GM23338 (cell line): ENCODE measurements at regions not wholly inside any gene's neighbourhood (a gene's known extent, or its start where the extent isn't known, plus 50 kb on each side); places are given as distances from the start of the nearest gene placed in this dataset.

ENCODE experiments used
- CREB1 ChIP-seq: fragments of 250-450 bp; sonication (Bioruptor Pico); IDR thresholded peaks from 2 replicates; pipeline ENCODE4 v1.5.0; 2020; ENCODE audit warnings: low read depth, mild to moderate bottlenecking, moderate library complexity
- EZH2 ChIP-seq: fragments of 200-600 bp; sonication (generic); IDR thresholded peaks from one replicate; pipeline ENCODE4 v1.8.0; 2017; ENCODE audit warnings: antibody characterized with exemption, mild to moderate bottlenecking, low read depth; ENCODE audit not compliant: unreplicated experiment
- EZH2phosphoT487 ChIP-seq: fragments of 200-600 bp; sonication (generic); IDR thresholded peaks from one replicate; pipeline ENCODE4 v1.8.1; 2018; ENCODE audit warnings: antibody characterized with exemption; ENCODE audit not compliant: unreplicated experiment
- JUNB ChIP-seq: IDR thresholded peaks from one replicate; pipeline ENCODE4 v1.6.1; 2016; ENCODE audit warnings: antibody characterized with exemption; ENCODE audit not compliant: unreplicated experiment
- NANOG ChIP-seq: IDR thresholded peaks from 2 replicates; pipeline ENCODE4 v1.6.1; 2016; ENCODE audit warnings: antibody characterized with exemption, borderline replicate concordance
- POLR2AphosphoS5 ChIP-seq: IDR thresholded peaks from 2 replicates; pipeline ENCODE4 v1.6.1; 2016; ENCODE audit warnings: antibody characterized with exemption, low read depth
- STAT1 ChIP-seq: IDR thresholded peaks from one replicate; pipeline ENCODE4 v1.6.1; 2016; ENCODE audit warnings: antibody characterized with exemption; ENCODE audit not compliant: unreplicated experiment
- ZNF114 ChIP-seq: fragments of 250-450 bp; sonication (Bioruptor Pico); IDR thresholded peaks from 2 replicates; pipeline ENCODE4 v1.5.0; 2020; ENCODE audit warnings: mild to moderate bottlenecking, moderate library complexity
- ZNF331 ChIP-seq: fragments of 250-450 bp; sonication (Bioruptor Pico); IDR thresholded peaks from 2 replicates; pipeline ENCODE4 v1.5.0; 2020; ENCODE audit warnings: low read depth, mild to moderate bottlenecking, moderate library complexity
- TF ChIP-seq, protein P1 (sequence below), 2 experiments: fragments of 200-600 bp in 1 of 2; sonication (generic) in 1 of 2; conservative IDR thresholded peaks; 2 replicates each; pipeline versions ENCODE4 v1.5.1 to v1.6.1; 2016 to 2017; ENCODE audit warnings: antibody characterized with exemption in 2 of 2, low read depth in 2 of 2, mild to moderate bottlenecking in 2 of 2, moderate library complexity in 1 of 2
- TF ChIP-seq, protein P2 (sequence below): IDR thresholded peaks from one replicate; pipeline ENCODE4 v1.6.1; 2018; ENCODE audit warnings: antibody characterized with exemption; ENCODE audit not compliant: unreplicated experiment
- TF ChIP-seq, protein P3 (sequence below): IDR thresholded peaks from 2 replicates; pipeline ENCODE4 v1.6.1; 2016; ENCODE audit warnings: antibody characterized with exemption

DNA sequence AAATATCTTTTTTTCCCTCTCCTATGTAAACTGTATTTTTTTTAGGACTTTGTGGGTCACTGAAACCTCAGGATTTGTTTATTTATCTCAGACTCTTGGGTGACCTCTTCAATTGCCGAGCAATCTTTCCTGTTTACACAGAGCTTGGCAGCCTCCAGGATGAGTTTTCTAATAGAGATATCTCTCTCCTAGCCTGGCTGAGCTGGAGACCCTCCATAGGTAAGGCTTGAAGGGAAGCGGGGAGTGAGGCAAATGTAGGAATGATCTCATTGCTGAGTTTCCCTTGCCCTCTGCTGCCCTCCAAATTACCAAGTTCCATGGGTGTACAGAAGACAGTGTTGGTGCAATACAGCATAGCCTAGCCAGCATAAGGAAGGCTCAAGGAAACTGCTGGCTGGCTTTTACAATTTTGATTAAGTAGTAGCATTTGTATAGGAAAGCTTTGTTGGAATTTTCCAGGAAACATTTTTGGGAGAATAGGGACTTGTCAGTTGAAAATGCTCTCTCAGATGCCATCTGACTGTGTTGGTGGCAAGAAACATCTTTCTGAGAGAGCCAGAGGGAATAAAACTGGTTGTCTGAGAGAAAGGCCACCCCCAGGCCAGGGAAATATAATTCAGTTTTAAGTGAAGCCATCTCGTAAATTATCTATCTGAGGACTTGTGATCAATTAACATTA is 116.0 kb downstream of the NMUR2 start:
- TF ChIP-seq, protein P1, sequence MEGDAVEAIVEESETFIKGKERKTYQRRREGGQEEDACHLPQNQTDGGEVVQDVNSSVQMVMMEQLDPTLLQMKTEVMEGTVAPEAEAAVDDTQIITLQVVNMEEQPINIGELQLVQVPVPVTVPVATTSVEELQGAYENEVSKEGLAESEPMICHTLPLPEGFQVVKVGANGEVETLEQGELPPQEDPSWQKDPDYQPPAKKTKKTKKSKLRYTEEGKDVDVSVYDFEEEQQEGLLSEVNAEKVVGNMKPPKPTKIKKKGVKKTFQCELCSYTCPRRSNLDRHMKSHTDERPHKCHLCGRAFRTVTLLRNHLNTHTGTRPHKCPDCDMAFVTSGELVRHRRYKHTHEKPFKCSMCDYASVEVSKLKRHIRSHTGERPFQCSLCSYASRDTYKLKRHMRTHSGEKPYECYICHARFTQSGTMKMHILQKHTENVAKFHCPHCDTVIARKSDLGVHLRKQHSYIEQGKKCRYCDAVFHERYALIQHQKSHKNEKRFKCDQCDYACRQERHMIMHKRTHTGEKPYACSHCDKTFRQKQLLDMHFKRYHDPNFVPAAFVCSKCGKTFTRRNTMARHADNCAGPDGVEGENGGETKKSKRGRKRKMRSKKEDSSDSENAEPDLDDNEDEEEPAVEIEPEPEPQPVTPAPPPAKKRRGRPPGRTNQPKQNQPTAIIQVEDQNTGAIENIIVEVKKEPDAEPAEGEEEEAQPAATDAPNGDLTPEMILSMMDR (conservative IDR thresholded peaks at IDR 0.05; ENCODE audit: low read depth in 2 of 2), result no peak
- TF ChIP-seq POLR2AphosphoS5 (no peak), JUNB (no peak), EZH2phosphoT487 (no peak), ZNF331 (CRISPR knock-in tag) (no peak), EZH2 (no peak), CREB1 (CRISPR knock-in tag) (no peak), ZNF114 (no peak), NANOG (no peak), STAT1 (no peak)
- TF ChIP-seq, protein P2, sequence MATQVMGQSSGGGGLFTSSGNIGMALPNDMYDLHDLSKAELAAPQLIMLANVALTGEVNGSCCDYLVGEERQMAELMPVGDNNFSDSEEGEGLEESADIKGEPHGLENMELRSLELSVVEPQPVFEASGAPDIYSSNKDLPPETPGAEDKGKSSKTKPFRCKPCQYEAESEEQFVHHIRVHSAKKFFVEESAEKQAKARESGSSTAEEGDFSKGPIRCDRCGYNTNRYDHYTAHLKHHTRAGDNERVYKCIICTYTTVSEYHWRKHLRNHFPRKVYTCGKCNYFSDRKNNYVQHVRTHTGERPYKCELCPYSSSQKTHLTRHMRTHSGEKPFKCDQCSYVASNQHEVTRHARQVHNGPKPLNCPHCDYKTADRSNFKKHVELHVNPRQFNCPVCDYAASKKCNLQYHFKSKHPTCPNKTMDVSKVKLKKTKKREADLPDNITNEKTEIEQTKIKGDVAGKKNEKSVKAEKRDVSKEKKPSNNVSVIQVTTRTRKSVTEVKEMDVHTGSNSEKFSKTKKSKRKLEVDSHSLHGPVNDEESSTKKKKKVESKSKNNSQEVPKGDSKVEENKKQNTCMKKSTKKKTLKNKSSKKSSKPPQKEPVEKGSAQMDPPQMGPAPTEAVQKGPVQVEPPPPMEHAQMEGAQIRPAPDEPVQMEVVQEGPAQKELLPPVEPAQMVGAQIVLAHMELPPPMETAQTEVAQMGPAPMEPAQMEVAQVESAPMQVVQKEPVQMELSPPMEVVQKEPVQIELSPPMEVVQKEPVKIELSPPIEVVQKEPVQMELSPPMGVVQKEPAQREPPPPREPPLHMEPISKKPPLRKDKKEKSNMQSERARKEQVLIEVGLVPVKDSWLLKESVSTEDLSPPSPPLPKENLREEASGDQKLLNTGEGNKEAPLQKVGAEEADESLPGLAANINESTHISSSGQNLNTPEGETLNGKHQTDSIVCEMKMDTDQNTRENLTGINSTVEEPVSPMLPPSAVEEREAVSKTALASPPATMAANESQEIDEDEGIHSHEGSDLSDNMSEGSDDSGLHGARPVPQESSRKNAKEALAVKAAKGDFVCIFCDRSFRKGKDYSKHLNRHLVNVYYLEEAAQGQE, result no peak
- TF ChIP-seq, protein P3, sequence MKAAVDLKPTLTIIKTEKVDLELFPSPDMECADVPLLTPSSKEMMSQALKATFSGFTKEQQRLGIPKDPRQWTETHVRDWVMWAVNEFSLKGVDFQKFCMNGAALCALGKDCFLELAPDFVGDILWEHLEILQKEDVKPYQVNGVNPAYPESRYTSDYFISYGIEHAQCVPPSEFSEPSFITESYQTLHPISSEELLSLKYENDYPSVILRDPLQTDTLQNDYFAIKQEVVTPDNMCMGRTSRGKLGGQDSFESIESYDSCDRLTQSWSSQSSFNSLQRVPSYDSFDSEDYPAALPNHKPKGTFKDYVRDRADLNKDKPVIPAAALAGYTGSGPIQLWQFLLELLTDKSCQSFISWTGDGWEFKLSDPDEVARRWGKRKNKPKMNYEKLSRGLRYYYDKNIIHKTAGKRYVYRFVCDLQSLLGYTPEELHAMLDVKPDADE, result no peak
